IMR-90 (cell line): ENCODE measurements at regions not wholly inside any gene's neighbourhood (a gene's known extent, or its start where the extent isn't known, plus 50 kb on each side); places are given as distances from the start of the nearest gene placed in this dataset.

Source experiments
- ATAC-seq: fragments of 200-7000 bp; cut with Tn5 transposase; 2 replicates; pipeline ENCODE4 v1.9.1; 2020; ENCODE audit warnings: low read depth, mild to moderate bottlenecking, moderate library complexity
- BruUV-seq: library from RNA; stranded (reverse); fragments of 400-500 nt; replicated peaks from 2 replicates; lab custom pipeline; 2021; lab: Mats Ljungman, UMichigan
- CTCF ChIA-PET: fragments of 300-600 bp; formaldehyde crosslinking; extraction: SDS; loops from one replicate; lab custom pipeline; 2021; ENCODE audit warnings: antibody characterized with exemption; lab: Yijun Ruan, JAX
- POLR2A ChIA-PET: fragments of 300-600 bp; sonication (Branson Sonifier 250); formaldehyde crosslinking; loops from one replicate; lab custom pipeline; 2022; ENCODE audit warnings: antibody characterized with exemption; ENCODE audit not compliant: unreplicated experiment; lab: Charles Lee
- DNase-seq: peaks from one replicate; pipeline ENCODE4 v3.0.0; 2013
- H2AFZ ChIP-seq: replicated peaks from 2 replicates; pipeline ENCODE3; 2013; ENCODE audit warnings: low read length, mild to moderate bottlenecking; ENCODE audit not compliant: poor library complexity
- H2AK5ac ChIP-seq: 2 replicates; pipeline ENCODE4 v1.6.1; 2013; ENCODE audit warnings: low read depth, low read length, inconsistent platforms
- H2AK9ac ChIP-seq: replicated peaks from 2 replicates; pipeline ENCODE3; 2013; ENCODE audit warnings: mild to moderate bottlenecking, low read depth, low read length, moderate library complexity; ENCODE audit not compliant: poor library complexity
- H2BK120ac ChIP-seq: 2 replicates; pipeline ENCODE4 v1.6.1; 2013; ENCODE audit warnings: low read depth, low read length, inconsistent platforms
- H2BK15ac ChIP-seq: 3 replicates; pipeline ENCODE4 v1.6.1; 2013; ENCODE audit warnings: low read depth, low read length, inconsistent platforms
- H2BK20ac ChIP-seq: 2 replicates; pipeline ENCODE4 v1.6.1; 2013; ENCODE audit warnings: low read depth, mild to moderate bottlenecking, inconsistent platforms, low read length, moderate library complexity
- H2BK5ac ChIP-seq: 2 replicates; pipeline ENCODE4 v1.6.1; 2013; ENCODE audit warnings: mild to moderate bottlenecking, low read depth, low read length, inconsistent platforms; ENCODE audit not compliant: poor library complexity, severe bottlenecking
- H3K14ac ChIP-seq: replicated peaks from 2 replicates; pipeline ENCODE4 v1.6.1; 2013; ENCODE audit warnings: low read depth, low read length, inconsistent platforms
- H3K18ac ChIP-seq: 2 replicates; pipeline ENCODE4 v1.6.1; 2013; ENCODE audit warnings: low read depth, low read length, control low read depth
- H3K23ac ChIP-seq: 2 replicates; pipeline ENCODE4 v1.6.1; 2013; ENCODE audit warnings: low read depth, low read length, inconsistent platforms
- H3K27ac ChIP-seq: 2 replicates; pipeline ENCODE4 v1.5.1; 2013; ENCODE audit warnings: mild to moderate bottlenecking, control low read depth, low read length; ENCODE audit not compliant: insufficient read depth
- H3K27me3 ChIP-seq: 2 replicates; pipeline ENCODE4 v1.6.1; 2013; ENCODE audit warnings: low read length; ENCODE audit not compliant: control insufficient read depth, insufficient read depth
- H3K36me3 ChIP-seq: 2 replicates; pipeline ENCODE4 v1.6.1; 2013; ENCODE audit warnings: low read length, mixed read lengths; ENCODE audit not compliant: control insufficient read depth, insufficient read depth
- H3K4ac ChIP-seq: 2 replicates; pipeline ENCODE4 v1.6.1; 2013; ENCODE audit warnings: low read depth, low read length, inconsistent platforms
- H3K4me1 ChIP-seq: 2 replicates; pipeline ENCODE4 v1.6.1; 2013; ENCODE audit warnings: low read length, mixed read lengths; ENCODE audit not compliant: control insufficient read depth, insufficient read depth
- H3K4me2 ChIP-seq: 2 replicates; pipeline ENCODE4 v1.6.1; 2013; ENCODE audit warnings: low read depth, mild to moderate bottlenecking, control low read depth, low read length, moderate library complexity
- H3K4me3 ChIP-seq: 2 replicates; pipeline ENCODE4 v1.5.1; 2013; ENCODE audit warnings: low read depth, mild to moderate bottlenecking, control low read depth, low read length, moderate library complexity; ENCODE audit not compliant: insufficient read depth
- H3K56ac ChIP-seq: 2 replicates; pipeline ENCODE4 v1.6.1; 2013; ENCODE audit warnings: low read length, inconsistent platforms; ENCODE audit not compliant: insufficient read depth; ENCODE audit errors: extremely low read depth
- H3K79me1 ChIP-seq, 2 experiments: 2 replicates each; pipeline ENCODE4 v1.6.1; 2013; ENCODE audit warnings: low read length in 2 of 2, inconsistent platforms in 1 of 2, low read depth in 1 of 2
- H3K9ac ChIP-seq: 2 replicates; pipeline ENCODE4 v1.6.1; 2013; ENCODE audit warnings: low read depth, low read length, control low read depth
- H3K9me1 ChIP-seq: 2 replicates; pipeline ENCODE4 v1.6.1; 2013; ENCODE audit warnings: low read length, inconsistent platforms; ENCODE audit not compliant: insufficient read depth
- H3K9me3 ChIP-seq: 2 replicates; pipeline ENCODE4 v1.6.1; 2013; ENCODE audit warnings: low read length; ENCODE audit not compliant: control insufficient read depth, insufficient read depth
- H4K20me1 ChIP-seq: 2 replicates; pipeline ENCODE4 v1.6.1; 2013; ENCODE audit warnings: low read length, inconsistent platforms; ENCODE audit not compliant: insufficient read depth
- H4K5ac ChIP-seq: 2 replicates; pipeline ENCODE4 v1.6.1; 2013; ENCODE audit warnings: mild to moderate bottlenecking, low read depth, low read length, control low read depth
- H4K8ac ChIP-seq, 2 experiments: 2 replicates each; pipeline ENCODE4 v1.6.1; 2013; ENCODE audit warnings: low read depth in 2 of 2, low read length in 2 of 2, control low read depth in 1 of 2, inconsistent platforms in 1 of 2
- H4K91ac ChIP-seq: 2 replicates; pipeline ENCODE4 v1.6.1; 2013; ENCODE audit warnings: low read depth, low read length, inconsistent platforms; ENCODE audit not compliant: insufficient read depth
- BHLHE40 ChIP-seq: fragments of 150-350 bp; IDR thresholded peaks from 2 replicates; pipeline ENCODE4 v1.6.1; 2016; ENCODE audit warnings: mild to moderate bottlenecking, low read depth, low read length
- CEBPB ChIP-seq: IDR thresholded peaks from 2 replicates; pipeline ENCODE4 v1.6.1; 2012; ENCODE audit warnings: low read depth, low read length, improper control_type of control experiment
- FOS ChIP-seq: fragments of 150-350 bp; IDR thresholded peaks from 2 replicates; pipeline ENCODE4 v1.6.1; 2016; ENCODE audit warnings: low read depth, low read length
- MAFK ChIP-seq: IDR thresholded peaks from 2 replicates; pipeline ENCODE4 v1.6.1; 2012; ENCODE audit warnings: low read depth, low read length, improper control_type of control experiment
- MAZ ChIP-seq: IDR thresholded peaks from 2 replicates; pipeline ENCODE4 v1.6.1; 2012; ENCODE audit warnings: low read depth, mild to moderate bottlenecking, low read length, improper control_type of control experiment, moderate library complexity, borderline replicate concordance
- POLR2A ChIP-seq: IDR thresholded peaks from 2 replicates; pipeline ENCODE4 v1.6.1; 2012; ENCODE audit warnings: mild to moderate bottlenecking, low read depth, low read length
- RCOR1 ChIP-seq: IDR thresholded peaks from 2 replicates; pipeline ENCODE4 v1.6.1; 2012; ENCODE audit warnings: mild to moderate bottlenecking, low read length, improper control_type of control experiment; ENCODE audit not compliant: insufficient replicate concordance
- RFX5 ChIP-seq: IDR thresholded peaks from 2 replicates; pipeline ENCODE4 v1.8.0; 2012; ENCODE audit warnings: low read depth, mild to moderate bottlenecking, low read length, moderate library complexity
- WGBS, 2 experiments: methylation state at CpG; one replicate each; pipeline versions ENCODE4 v1.1.5 to v1.1.7; 2013; ENCODE audit warnings: missing lambda C conversion rate in 2 of 2; ENCODE audit not compliant: insufficient read length in 1 of 2; ENCODE audit errors: extremely low coverage in 2 of 2; 5-methylcytosine and 5-hydroxymethylcytosine counted together
- dilution Hi-C: fragments of 300-500 bp; cut with HindIII; formaldehyde crosslinking; loops from one replicate; pipeline ENCODE4 v1.14.3; 2018; ENCODE audit warnings: low sequenced_read_pairs; ENCODE audit not compliant: unreplicated experiment
- in situ Hi-C: fragments of 300-500 bp; cut with MboI; formaldehyde crosslinking; loops from 3 replicates; pipeline ENCODE4 v1.14.3; 2019; ENCODE audit warnings: low sequenced_read_pairs, inconsistent platforms, mixed read lengths
- intact Hi-C: fragments of 100-400 bp; cut with micrococcal nuclease; formaldehyde crosslinking; loops from 2 replicates; pipeline ENCODE4 v1.10.0; 2022
- TF ChIP-seq, protein P1 (sequence below): fragments of 150-350 bp; IDR thresholded peaks from 2 replicates; pipeline ENCODE4 v1.6.1; 2016; ENCODE audit warnings: low read depth, mild to moderate bottlenecking, low read length, moderate library complexity, borderline replicate concordance
- TF ChIP-seq, protein P2 (sequence below): conservative IDR thresholded peaks from 2 replicates; pipeline ENCODE4 v1.5.1; 2012; ENCODE audit warnings: mild to moderate bottlenecking, low read depth, low read length, improper control_type of control experiment
- TF ChIP-seq, protein P3 (sequence below): fragments of 150-350 bp; IDR thresholded peaks from 2 replicates; pipeline ENCODE4 v1.6.1; 2017; ENCODE audit warnings: mild to moderate bottlenecking, antibody characterized with exemption, low read length, low read depth

DNA sequence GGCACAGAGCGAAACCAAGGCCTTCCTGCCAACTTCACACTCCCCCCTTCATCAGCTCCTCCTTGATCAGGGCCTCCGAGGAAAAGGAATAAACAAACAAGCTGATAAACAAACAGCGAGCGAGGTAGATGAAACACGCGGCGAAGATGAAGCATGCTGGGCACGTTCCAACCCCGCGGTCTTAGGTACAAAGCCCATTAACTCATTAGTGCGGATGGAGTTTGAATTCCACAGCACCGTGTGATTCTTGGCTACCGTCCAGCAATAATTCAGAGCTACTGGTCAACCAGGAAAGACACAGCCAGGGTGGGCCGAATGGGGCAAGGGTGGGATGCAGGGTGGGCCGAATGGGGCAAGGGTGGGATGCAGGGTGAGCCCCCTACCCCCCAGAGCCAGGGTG, 67.3 kb downstream of the RBFOX3 start:
- DNase-seq (no peak), ATAC-seq (no peak)
- Histone ChIP-seq H3K18ac (no peak overlapping the region), H3K4me3 (no peak overlapping the region), H2AK9ac (no peak overlapping the region), H3K9me1 (no peaks in the 10 kb centered on the region), H3K79me1 (no peaks in the 10 kb centered on the region), H3K4me1 (no peaks in the 10 kb centered on the region), H4K8ac (no peak overlapping the region), H3K23ac (no peak overlapping the region), H2AK5ac (no peak overlapping the region), H3K4me2 (no peak overlapping the region), H3K4ac (no peak overlapping the region), H4K91ac (no peak overlapping the region), H3K27me3 (no peaks in the 10 kb centered on the region; the same call in 1 of the 2 replicates), H3K14ac (no peak overlapping the region), H3K56ac (no peak overlapping the region), H3K27ac (no peak overlapping the region), H2AFZ (no peak overlapping the region), H2BK120ac (no peak overlapping the region), H3K36me3 (no peaks in the 10 kb centered on the region), H3K9ac (no peak overlapping the region), H4K5ac (no peak overlapping the region), H4K20me1 (no peaks in the 10 kb centered on the region), H2BK20ac (no peak overlapping the region), H2BK5ac (no peak overlapping the region), H3K9me3 (no peaks in the 10 kb centered on the region; the same call in 1 of the 2 replicates), H2BK15ac (no peak overlapping the region)
- no peak for TF ChIP-seq CEBPB
- no peak for TF ChIP-seq FOS
- TF ChIP-seq BHLHE40 = no peak
- TF ChIP-seq POLR2A = no peak
- TF ChIP-seq, protein P1, sequence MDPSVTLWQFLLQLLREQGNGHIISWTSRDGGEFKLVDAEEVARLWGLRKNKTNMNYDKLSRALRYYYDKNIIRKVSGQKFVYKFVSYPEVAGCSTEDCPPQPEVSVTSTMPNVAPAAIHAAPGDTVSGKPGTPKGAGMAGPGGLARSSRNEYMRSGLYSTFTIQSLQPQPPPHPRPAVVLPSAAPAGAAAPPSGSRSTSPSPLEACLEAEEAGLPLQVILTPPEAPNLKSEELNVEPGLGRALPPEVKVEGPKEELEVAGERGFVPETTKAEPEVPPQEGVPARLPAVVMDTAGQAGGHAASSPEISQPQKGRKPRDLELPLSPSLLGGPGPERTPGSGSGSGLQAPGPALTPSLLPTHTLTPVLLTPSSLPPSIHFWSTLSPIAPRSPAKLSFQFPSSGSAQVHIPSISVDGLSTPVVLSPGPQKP = no peak
- TF ChIP-seq MAFK = no peak
- TF ChIP-seq, protein P2, sequence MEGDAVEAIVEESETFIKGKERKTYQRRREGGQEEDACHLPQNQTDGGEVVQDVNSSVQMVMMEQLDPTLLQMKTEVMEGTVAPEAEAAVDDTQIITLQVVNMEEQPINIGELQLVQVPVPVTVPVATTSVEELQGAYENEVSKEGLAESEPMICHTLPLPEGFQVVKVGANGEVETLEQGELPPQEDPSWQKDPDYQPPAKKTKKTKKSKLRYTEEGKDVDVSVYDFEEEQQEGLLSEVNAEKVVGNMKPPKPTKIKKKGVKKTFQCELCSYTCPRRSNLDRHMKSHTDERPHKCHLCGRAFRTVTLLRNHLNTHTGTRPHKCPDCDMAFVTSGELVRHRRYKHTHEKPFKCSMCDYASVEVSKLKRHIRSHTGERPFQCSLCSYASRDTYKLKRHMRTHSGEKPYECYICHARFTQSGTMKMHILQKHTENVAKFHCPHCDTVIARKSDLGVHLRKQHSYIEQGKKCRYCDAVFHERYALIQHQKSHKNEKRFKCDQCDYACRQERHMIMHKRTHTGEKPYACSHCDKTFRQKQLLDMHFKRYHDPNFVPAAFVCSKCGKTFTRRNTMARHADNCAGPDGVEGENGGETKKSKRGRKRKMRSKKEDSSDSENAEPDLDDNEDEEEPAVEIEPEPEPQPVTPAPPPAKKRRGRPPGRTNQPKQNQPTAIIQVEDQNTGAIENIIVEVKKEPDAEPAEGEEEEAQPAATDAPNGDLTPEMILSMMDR = no peak
- TF ChIP-seq, protein P3, sequence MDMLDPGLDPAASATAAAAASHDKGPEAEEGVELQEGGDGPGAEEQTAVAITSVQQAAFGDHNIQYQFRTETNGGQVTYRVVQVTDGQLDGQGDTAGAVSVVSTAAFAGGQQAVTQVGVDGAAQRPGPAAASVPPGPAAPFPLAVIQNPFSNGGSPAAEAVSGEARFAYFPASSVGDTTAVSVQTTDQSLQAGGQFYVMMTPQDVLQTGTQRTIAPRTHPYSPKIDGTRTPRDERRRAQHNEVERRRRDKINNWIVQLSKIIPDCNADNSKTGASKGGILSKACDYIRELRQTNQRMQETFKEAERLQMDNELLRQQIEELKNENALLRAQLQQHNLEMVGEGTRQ = no peak
- no peak for TF ChIP-seq RFX5
- no peak for TF ChIP-seq MAZ
- no peak for TF ChIP-seq RCOR1
- ChIA-PET CTCF (no interaction called here), POLR2A (no interaction called here)
- dilution Hi-C loops = no loop called here
- in situ Hi-C loops = no loop called here
- 2% methylated on average over 10 of the region's 15 CpGs; no CpG with 5 or more reads in 1 of the 2 experiments for WGBS, 2 experiments
- BruUV-seq = no TSS peak
- intact Hi-C loops = no loop called here
